ENCODE measurements at regions not wholly inside any gene's neighbourhood (a gene's known extent, or its start where the extent isn't known, plus 50 kb on each side); places are given as distances from the start of the nearest gene placed in this dataset.

- Histone ChIP-seq H3K27me3 (ENCODE audit: control insufficient read depth in 2 of 2, insufficient read depth in 2 of 2, low read length in 2 of 2) (no peaks in the 10 kb centered on the region), H3K79me2 (ENCODE audit: control insufficient read depth, insufficient read depth, low read length) (no peaks in the 10 kb centered on the region), H3K9ac (replicated peaks; ENCODE audit: extremely low read depth, insufficient read depth, low read length) (no peak overlapping the region), H2AFZ (ENCODE audit: low read depth, low read length) (no peak overlapping the region), H3K4me3 (replicated peaks in 1 of 3; ENCODE audit: insufficient read depth in 1 of 3, low read depth in 1 of 3, low read length in 3 of 3) (no peak overlapping the region), H3K9me1 (replicated peaks; ENCODE audit: control insufficient read depth, extremely low read depth, insufficient read depth, low read length) (no peaks in the 10 kb centered on the region), H3K4me2 (ENCODE audit: insufficient read depth, low read length) (no peak overlapping the region), H3K36me3 (ENCODE audit: control insufficient read depth in 2 of 2, extremely low read depth in 1 of 2, insufficient read depth in 2 of 2, low read length in 2 of 2) (no peaks in the 10 kb centered on the region), H3K27ac (ENCODE audit: insufficient read depth, low read depth, low read length) (no peak overlapping the region), H4K20me1 (replicated peaks; ENCODE audit: control insufficient read depth, extremely low read depth, insufficient read depth, low read length) (no peaks in the 10 kb centered on the region), H3K4me1 (ENCODE audit: control insufficient read depth, extremely low read depth, insufficient read depth, low read length) (no peaks in the 10 kb centered on the region), H3K9me3 (replicated peaks; ENCODE audit: control insufficient read depth, insufficient read depth, low read length) (no peaks in the 10 kb centered on the region)
- TF ChIP-seq FOS (IDR thresholded peaks at IDR 0.05; ENCODE audit: borderline replicate concordance, insufficient read depth, low read length) (no peak), POLR2A (IDR thresholded peaks at IDR 0.05; ENCODE audit: low read depth, low read length) (no peak), MYC (IDR thresholded peaks at IDR 0.05; ENCODE audit: low read depth, low read length) (no peak), EZH2 (IDR thresholded peaks at IDR 0.05; ENCODE audit: borderline replicate concordance, low read depth, low read length, severe bottlenecking) (no peak), CTCF (IDR thresholded peaks at IDR 0.05; ENCODE audit: extremely low read depth in 1 of 2, insufficient read depth in 1 of 2, low read depth in 1 of 2, low read length in 2 of 2) (no peak), POLR2AphosphoS5 (IDR thresholded peaks at IDR 0.05; ENCODE audit: insufficient read depth, low read depth, low read length) (no peak), JUN (IDR thresholded peaks at IDR 0.05; ENCODE audit: borderline replicate concordance, insufficient read depth, insufficient read length, low read depth) (no peak), MAX (IDR thresholded peaks at IDR 0.05; ENCODE audit: insufficient read depth, insufficient read length) (no peak), GATA2 (IDR thresholded peaks at IDR 0.05; ENCODE audit: insufficient read depth, insufficient read length, low read depth, low read length) (no peak)
- no peak for FAIRE-seq
- POLR2A ChIA-PET = no interaction called here
- DNase-seq (ENCODE audit: low read depth, low spot score) = no peak
- no TSS peak for BruUV-seq (replicated peaks)
- CTCF ChIA-PET = interaction anchor here (0.7 kb wide), 1 partner anchor 17 kb away, joined by 3 read pairs; no protein-coding TSS in a partner anchor
- dilution Hi-C loops (cut with MboI; ENCODE audit: extremely low pct_ligation_motif_present, low sequenced_read_pairs) = no loop called here
- intact Hi-C loops (cut with micrococcal nuclease) = no loop called here
Measured at GRCh38 chr10:125231813-125232475, 71.6 kb upstream of the CTBP2 start.
